Spleen (tissue), 7 donors: ENCODE measurements at regions not wholly inside any gene's neighbourhood (a gene's known extent, or its start where the extent isn't known, plus 50 kb on each side); places are given as distances from the start of the nearest gene placed in this dataset.
"Not testable (repeated sequence)": the region's sequence is repeated elsewhere in the genome, so short reads cannot be mapped to it uniquely, and the experiment has no call there.

ENCODE experiments used
- POLR2A ChIP-seq, 3 donors: fragments of 450-650 bp; IDR thresholded peaks; one replicate each; pipeline ENCODE4 v1.5.1; 2017; ENCODE audit warnings: antibody characterized with exemption in 3 of 3, mild to moderate bottlenecking in 1 of 3
- TF ChIP-seq, protein P1 (sequence below), 11 experiments: fragments of 200-600 bp in 7 of 11; fragments of 450-650 bp in 4 of 11; sonication (generic) in 4 of 11; IDR thresholded peaks in 8 of 11; conservative IDR thresholded peaks in 3 of 11; 1 replicate in 7 of 11; 2 replicates in 4 of 11; pipeline versions ENCODE4 v1.4.0 to v1.8.0; 2016 to 2021; ENCODE audit warnings: antibody characterized with exemption in 11 of 11, inconsistent platforms in 4 of 11, mild to moderate bottlenecking in 1 of 11
- donor health status: DM: no; HTN: no; CAD: no; lungs with moderate emphysema.
- donor health status: DM: no; HTN: no; CAD: no.
- donor health status: DM: no; HTN: no; CAD: no.

DNA sequence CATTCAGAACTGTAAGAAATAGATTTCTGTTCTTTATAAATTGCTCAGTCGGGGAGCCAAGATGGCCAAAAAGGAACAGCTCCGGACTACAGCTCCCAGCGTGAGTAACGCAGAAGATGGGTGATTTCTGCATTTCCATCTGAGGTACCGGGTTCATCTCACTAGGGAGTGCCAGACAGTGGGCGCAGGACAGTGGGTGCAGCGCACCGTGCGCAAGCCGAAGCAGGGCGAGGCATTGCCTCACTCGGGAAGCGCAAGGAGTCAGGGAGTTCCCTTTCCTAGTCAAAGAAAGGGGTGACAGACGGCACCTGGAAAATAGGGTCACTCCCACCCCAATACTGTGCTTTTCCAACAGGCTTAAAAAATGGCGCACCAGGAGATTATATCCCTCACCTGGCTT is 110.5 kb upstream of the CYLC1 start:
- not testable (repeated sequence) for TF ChIP-seq POLR2A (IDR thresholded peaks at IDR 0.05)
- TF ChIP-seq, protein P1, sequence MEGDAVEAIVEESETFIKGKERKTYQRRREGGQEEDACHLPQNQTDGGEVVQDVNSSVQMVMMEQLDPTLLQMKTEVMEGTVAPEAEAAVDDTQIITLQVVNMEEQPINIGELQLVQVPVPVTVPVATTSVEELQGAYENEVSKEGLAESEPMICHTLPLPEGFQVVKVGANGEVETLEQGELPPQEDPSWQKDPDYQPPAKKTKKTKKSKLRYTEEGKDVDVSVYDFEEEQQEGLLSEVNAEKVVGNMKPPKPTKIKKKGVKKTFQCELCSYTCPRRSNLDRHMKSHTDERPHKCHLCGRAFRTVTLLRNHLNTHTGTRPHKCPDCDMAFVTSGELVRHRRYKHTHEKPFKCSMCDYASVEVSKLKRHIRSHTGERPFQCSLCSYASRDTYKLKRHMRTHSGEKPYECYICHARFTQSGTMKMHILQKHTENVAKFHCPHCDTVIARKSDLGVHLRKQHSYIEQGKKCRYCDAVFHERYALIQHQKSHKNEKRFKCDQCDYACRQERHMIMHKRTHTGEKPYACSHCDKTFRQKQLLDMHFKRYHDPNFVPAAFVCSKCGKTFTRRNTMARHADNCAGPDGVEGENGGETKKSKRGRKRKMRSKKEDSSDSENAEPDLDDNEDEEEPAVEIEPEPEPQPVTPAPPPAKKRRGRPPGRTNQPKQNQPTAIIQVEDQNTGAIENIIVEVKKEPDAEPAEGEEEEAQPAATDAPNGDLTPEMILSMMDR (IDR thresholded peaks at IDR 0.05 in 8 of 11, conservative IDR thresholded peaks at IDR 0.05 in 3 of 11), result not testable (repeated sequence)
